ENCODE measurements at regions not wholly inside any gene's neighbourhood (a gene's known extent, or its start where the extent isn't known, plus 50 kb on each side); places are given as distances from the start of the nearest gene placed in this dataset.
"Not testable (repeated sequence)": the region's sequence is repeated elsewhere in the genome, so short reads cannot be mapped to it uniquely, and the experiment has no call there.

DNA sequence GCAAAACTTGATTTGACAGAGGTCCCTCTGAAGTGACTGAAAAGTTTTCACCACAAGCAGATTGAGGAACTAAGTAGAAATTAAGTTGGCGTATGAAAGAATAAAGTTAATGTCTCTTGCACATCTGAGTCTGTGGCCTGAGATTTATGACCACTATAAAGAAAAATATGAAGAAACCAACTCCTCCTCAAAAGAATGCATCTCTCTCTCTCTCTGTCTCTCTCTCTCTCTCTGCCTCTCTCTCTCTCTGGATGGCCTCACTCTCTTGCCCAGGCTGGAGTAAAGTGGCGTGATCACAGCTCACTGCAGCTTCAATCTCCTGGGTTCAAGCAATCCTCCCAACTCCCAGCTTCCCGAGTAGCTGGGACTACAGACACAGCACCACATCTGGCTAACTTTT is 55.2 kb downstream of the RPL22L1 start:
- peak in 1 of 3 donors; percentile 16 for DNase-seq (ENCODE audit: low read depth in 2 of 3, low spot score in 2 of 3)

DNA sequence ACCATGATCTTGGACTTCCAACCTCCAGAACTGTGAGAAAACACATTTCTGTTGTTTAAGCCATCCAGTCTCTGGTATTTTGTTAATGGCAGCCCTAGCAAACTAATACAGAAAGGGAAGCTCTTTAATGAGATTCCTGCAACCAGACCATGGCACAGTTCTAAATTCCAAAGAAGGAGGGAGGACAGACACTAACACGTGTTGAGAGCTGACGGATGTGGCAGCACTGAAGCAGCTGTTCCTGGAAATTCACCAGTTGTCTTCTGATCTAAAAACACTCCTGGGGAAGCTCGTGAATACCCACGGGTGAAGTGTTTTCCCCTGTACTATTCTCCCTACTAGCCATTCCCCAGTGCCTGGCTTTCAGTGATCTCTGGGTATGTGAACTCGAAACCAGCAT is 56.7 kb downstream of the RPL22L1 start:
- no peak for DNase-seq (ENCODE audit: low read depth in 2 of 3, low spot score in 2 of 3)

DNA sequence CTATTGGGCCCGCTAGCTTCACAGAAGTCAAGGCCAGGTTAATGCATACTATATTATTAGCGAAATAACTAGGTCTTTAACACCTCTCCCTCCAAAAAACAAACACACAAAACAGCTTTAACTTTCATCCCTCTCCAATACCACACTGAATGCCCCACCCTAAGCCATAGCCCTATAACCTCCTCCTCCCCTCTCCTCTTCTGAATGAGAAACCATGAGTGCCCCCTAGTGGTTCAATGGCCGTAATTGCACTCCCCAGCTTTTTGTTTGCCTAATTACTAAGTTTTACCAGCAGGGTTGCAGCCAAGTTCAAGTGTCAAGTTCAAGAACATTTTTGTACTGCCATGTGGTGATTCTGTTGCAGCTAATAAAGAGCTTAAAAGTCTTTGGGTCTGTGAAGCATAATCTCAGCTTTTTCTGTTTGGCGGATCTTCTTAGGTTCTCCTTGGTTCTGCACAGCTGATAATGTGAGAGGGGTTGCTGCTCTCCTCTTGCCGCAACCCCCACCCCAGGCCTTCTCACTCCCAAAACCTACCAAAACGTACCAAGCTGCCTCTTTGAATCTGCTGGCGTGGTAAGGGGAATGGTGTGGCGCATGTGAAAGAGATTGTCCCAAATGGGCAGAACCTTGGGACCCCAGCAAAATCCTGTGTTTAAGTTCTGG is 57.9 kb downstream of the RPL22L1 start:
- peak; percentile 39 to 90 (median 69) for DNase-seq (ENCODE audit: low read depth in 2 of 3, low spot score in 2 of 3)

DNA sequence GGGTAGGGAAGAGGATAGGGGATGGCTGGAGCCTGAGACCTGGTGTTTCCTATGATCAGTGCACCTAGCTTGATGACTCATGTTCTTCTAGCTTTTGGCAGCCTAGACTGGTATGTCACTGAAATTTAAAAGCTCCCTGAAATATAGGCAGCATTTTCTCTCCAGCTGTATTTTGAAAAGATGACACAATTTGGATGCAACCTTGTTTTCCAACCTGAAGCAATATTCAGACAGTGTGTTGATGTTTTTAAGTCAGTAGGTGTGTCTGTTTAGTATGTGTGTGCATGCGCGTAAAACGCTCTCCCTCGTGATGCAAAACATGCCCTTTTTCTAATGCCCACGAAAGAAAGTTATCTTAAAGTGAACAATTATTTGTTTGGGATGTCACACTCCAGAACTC is 58.5 kb downstream of the RPL22L1 start:
- DNase-seq (ENCODE audit: low read depth in 2 of 3, low spot score in 2 of 3), result peak in 1 of 3 donors; percentile 7

DNA sequence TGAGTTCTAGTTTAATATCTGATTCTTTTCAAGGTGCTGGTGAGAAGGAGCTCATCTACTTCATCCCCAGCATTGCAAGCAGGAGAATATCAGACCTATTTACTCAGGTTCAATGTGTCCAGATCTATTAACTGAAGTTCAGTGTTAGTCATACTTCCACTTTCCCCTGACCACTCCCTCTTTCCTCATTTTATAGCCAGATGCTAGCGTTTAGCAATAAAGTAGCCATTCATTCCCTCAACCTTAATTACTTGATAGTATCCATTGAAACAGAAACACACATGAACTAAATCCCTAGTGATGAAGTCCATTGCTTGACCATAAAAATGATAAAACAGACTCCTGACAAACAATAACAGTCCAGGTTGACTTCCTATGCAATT is 60.0 kb downstream of the RPL22L1 start:
- no peak for DNase-seq (ENCODE audit: low read depth in 2 of 3, low spot score in 2 of 3)

DNA sequence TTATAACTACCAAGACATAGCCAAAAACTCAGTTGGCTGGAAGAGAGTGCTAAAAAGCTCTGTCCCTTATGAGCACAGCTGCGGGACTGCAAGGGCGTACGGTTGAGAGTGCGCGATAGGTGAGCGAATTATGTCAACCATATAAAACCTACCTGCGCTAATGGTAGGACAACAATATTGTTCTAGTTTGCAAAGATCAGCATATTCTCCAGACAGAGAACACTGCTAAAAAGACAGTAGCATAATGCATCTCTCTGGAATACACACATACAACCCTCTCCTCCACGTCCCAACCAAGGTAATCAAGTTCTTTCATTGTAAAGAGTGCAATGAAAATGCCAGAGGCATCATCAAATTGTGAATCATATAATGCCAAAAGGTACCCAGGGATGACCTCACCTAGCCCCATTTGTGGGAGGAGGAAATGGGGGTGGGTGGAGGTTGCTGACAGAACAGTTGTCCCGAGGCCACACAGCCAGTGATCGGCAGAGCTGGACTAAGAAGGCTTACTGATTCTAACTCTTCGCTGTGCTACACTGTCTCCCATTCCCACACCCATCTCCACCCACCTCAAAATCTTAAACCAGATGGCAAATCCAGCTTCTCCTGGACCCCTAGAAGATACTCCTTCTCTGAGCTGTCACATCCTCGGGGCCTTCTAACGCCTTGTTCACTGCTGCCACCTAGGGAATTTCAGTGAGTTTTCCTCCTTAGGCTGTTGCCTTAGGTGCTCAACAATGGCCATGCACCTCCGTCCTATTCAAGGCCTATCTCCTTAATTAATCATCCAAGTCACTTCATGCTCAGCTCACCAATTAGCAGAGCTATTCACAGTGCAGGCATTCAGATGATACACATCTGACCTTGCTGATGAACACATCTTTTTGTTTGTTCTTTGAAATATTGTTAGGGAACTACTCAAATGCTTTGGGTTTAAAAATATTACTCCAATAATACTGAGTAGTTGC is 60.7 kb downstream of the RPL22L1 start:
- DNase-seq (ENCODE audit: low read depth in 2 of 3, low spot score in 2 of 3), result peak in 2 of 3 donors; percentile 8 to 30

DNA sequence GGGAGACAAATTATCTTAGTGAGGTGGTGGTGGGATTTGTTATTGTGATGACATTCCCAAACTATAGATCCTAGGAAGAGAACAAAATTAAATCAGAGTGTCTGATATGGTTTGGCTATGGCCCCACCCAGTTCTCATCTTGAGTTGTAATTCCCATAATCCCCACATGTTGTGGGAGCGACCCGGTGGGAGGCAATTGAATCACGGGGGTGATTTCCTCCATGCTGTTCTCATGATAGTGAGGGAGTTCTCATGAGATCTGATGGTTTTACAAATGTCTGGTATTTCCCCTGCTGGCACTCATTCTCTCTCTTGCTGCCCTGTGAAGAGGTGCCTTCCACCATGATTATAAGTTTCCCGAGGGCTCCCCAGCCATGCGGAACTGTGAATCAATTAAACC is 62.0 kb downstream of the RPL22L1 start:
- no peak for DNase-seq (ENCODE audit: low read depth in 2 of 3, low spot score in 2 of 3)

DNA sequence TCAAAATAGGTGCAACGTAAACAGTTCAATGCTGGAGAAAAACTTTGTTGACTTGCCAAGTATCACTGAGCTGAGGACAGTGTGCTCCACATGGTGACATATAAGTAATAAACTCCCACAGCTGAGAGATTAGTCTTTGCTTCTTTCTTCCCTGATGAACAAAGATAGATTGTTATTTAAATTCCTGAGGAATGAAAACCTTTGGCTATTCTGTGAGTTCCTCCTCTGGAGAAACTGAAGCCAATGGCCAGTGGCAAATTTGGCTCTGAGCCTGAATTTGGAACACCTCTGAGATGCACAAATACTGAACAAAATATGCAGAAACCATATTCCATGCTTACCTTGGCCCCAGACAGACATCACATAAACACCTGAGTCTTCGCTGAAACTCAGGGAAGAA is 63.3 kb downstream of the RPL22L1 start:
- no peak for DNase-seq (ENCODE audit: low read depth in 2 of 3, low spot score in 2 of 3)

DNA sequence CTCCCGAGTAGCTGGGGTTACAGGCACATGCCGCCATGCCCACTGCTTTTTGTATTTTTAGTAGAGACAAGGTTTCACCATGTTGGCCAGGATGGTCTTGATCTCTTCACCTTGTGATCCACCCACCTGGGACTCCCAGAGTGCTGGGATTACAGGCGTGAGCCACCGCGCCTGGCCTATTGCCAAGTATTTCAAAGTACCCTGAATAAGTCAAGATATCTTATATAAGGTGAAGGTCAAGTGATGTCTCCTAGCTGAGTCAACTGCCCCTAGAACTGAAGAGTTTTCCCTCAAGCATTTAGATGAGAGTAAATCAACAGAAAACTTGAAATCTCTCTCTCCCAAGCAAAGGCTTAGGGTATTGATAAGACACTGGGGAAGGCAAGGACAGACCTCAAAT is 63.9 kb downstream of the RPL22L1 start:
- DNase-seq (ENCODE audit: low read depth in 2 of 3, low spot score in 2 of 3), result no peak

DNA sequence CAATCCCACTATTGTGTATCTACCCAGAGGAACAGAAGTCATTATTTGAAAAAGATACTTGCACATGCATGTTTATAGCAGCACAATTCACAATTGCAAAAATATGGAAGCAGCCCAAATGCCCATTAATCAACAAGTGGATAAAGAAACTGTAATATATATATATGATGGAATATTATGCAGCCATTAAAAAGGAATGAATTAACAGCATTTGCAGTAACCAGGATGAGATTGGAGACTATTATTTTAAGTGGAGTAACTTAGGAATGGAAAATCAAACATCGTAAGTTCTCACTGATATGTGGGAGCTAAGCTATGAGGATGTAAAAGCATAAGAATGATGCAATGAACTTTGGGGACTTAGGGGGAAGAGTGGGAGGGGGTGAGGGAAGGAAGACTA is 64.7 kb downstream of the RPL22L1 start:
- DNase-seq (ENCODE audit: low read depth in 2 of 3, low spot score in 2 of 3), result not testable (repeated sequence)

DNA sequence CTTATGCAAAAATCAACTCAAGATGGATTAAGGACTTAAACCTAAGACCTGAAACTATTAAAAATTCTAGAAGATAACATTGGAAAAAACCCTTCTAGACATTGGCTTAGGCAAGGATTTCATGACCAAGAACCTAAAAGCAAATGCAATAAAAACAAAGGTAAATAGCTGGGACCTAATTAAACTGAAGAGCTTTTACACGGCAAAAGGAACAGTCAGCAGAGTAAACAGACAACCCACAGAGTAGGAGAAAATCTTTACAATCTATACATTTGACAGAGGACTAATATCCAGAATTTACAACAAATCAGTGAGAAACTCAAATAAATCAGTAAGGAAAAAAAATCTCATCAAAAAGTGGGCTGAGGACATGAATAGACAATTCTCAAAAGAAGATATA is 65.4 kb downstream of the RPL22L1 start:
- DNase-seq (ENCODE audit: low read depth in 2 of 3, low spot score in 2 of 3), result not testable (repeated sequence)

DNA sequence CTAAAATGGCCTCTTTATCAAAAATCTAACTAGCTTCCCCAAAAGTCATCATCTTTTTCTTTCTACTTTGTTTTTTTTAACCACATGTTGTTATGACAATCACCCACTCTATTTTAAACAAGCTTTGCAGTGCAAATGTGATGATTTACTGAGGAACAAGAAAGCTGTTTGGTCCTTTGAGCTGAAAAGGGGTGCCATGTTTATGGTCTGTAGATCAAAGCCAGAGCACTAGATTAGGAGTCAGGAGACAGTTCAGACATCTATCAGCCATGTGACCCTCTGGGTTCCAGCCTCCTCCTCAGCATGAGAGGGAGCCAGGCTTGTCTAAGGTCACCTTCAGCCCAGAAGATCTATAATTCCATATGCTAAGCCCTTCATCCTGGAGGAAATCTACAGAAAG is 65.9 kb downstream of the RPL22L1 start:
- DNase-seq (ENCODE audit: low read depth in 2 of 3, low spot score in 2 of 3), result no peak

DNA sequence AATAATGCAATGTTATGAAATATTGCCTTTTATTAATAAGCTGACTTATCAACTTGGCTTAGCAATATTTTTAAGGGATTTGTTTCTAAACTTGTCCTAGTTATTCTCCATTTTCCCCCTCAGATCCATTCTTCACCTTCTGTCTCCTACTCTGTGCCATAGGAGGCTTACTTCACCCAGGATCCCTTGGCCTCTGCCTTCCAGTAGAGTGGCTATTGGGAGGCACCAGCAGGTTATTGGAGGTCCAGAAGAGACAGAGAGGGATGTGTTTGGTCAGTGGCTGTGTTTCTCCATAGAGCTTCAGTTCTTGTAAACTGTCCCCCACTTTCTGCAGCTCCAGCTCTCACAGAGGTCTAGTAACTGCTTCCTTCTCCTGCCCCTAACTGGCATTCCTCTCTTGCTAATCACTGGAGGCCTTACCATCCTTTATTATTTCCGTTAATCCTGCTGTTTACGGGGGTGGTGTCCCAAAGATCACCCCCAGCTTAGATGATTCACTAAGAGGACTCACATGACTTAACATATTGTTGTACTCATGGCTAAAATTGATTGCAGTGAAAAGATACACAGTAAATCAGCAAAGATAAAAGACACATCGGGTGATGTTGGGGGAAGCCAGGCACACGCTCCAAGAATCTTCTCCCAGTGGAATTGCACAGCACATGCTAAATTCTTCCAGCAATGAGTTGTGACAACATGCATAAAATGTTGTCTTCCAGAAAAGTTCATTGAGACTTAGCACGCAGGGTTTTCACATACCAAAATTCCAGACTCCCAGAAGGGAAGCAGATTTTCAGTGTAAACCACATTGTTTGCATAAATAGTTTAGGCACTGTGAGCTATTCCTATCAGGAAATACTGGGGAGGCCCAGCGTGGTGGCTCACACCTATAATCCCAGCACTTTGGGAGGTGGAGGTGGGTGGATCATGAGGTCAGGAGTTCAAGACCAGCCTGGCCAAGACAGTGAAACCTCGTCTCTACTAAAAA is 67.5 kb downstream of the RPL22L1 start:
- DNase-seq (ENCODE audit: low read depth in 2 of 3, low spot score in 2 of 3), result no peak

DNA sequence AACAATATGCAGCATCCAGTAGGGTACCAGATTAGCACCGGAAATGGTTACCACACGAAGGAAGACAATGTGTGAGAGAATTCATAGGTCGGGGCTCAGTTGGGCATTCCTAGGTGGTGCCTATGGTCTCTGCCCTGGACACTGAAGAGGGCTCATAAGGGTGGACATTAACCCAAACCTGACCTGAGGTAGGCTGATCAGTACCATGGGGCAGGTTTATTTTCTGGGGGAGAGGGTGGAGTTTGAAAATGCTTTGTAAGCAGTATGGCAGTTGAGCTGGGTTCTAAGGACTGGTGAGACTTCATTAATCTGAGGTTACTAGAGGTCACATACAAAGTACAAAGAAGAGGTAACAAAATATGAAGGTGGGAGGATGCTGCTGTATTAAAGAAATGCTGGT is 68.4 kb downstream of the RPL22L1 start:
- no peak for DNase-seq (ENCODE audit: low read depth in 2 of 3, low spot score in 2 of 3)

DNA sequence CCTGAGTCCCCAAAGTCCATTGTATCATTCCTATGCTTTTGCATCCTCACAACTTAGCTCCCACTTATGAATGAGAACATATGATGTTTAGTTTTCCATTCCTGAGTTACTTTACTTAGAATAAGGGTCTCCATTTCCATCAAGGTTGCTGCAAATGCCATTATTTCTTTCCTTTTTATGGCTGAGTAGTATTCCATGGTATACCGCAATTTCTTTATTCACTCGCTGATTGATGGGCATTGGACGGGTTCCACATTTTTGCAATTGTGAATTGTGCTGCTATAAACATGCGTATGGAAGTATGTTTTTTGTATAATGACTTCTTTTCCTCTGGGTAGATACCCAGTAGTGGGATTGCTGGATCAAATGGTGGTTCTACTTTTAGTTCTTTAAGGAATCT is 69.7 kb downstream of the RPL22L1 start:
- DNase-seq (ENCODE audit: low read depth in 2 of 3, low spot score in 2 of 3), result not testable (repeated sequence)

DNA sequence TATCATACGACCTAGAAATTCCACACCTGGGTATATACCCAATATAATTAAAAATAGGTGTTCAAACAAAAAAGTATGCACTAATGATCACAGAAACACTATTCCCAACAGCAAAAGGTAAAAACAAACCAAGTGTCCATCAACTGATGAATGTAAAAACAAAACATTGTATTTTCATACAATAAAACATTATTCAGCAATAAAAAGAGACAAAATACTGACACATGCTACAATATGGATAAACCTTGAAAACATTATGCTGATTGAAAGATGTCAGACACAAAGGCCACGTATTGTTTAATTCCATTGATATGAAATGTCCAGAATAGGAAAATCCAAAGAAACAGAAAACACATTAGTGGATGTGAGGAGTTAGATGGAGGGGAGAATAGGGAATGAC is 71.0 kb downstream of the RPL22L1 start:
- DNase-seq (ENCODE audit: low read depth in 2 of 3, low spot score in 2 of 3), result no peak

DNA sequence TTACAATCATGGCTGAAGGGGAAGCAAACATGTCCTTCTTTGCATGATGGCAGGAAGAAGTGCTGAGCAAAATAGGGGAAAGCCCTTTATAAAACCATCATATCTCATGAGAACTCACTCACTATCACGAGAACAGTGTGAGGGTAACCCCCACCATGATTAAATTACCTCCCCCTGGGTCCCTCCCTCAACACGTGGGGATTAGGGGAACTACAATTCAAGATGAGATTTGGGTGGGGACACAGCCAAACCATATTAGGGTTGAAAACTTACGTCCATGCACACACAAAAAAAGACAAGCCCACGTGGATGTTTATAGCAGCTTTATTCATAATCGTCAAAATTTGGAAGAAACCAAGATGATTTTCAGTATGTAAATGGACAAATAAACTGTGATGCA is 72.3 kb downstream of the RPL22L1 start:
- no peak for DNase-seq (ENCODE audit: low read depth in 2 of 3, low spot score in 2 of 3)

DNA sequence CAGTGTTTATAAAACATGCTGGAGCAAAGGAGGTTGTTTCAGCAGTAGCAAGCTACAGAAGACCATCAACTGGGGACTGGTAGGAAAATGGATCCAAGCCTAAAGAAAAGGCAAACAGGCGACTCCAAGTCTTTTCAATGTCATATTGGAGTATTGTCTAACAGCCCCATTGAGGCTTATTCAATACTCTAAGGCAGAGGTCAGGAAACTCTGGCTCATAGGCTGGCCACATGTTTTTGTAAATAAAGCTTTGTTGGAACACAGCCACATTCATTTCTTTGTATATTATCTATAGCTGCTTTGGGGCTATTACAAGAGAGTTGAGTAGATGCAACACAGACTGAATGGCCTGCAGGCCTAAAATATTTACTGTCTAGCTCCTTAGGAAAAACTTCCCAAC is 77.5 kb downstream of the RPL22L1 start:
- no peak for DNase-seq (ENCODE audit: low read depth in 2 of 3, low spot score in 2 of 3)

DNA sequence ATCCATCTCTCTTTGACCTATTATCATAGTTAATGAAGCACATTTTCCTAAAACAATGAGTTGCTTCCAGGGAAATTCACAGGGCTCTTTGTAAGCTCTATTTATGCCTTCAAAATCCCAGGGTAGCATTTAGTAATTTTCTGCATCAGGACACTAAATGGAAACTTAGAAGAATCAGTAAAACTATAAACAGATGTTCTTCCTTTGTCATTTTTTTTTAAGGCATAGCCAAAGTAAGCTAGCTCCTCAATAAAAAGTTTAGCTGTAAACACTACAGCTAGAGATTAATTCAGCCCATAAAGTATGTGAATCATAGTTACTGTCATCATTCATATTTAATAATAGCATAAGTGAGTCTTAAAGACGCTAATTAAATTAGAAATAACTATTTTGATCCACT is 79.3 kb downstream of the RPL22L1 start:
- no peak for DNase-seq (ENCODE audit: low read depth in 2 of 3, low spot score in 2 of 3)

DNA sequence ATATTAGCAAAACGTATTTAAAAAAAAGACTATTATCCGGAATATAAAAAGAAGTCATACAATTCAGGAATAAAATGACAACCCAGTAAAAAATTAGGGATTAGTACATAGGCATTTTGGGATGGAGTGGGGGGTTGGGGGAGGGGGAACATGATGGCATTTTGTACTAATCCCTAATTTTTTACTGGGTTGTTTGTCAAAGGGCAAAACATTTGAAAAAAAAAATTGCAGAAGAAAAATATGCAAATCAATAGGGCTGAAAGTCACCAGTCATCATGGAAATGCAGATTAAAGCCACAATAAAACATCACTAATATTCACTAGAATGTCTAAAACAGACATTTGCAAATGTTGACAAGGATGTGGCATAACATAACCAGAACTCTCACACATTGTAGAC is 82.5 kb downstream of the RPL22L1 start:
- no peak for DNase-seq (ENCODE audit: low read depth in 2 of 3, low spot score in 2 of 3)

DNA sequence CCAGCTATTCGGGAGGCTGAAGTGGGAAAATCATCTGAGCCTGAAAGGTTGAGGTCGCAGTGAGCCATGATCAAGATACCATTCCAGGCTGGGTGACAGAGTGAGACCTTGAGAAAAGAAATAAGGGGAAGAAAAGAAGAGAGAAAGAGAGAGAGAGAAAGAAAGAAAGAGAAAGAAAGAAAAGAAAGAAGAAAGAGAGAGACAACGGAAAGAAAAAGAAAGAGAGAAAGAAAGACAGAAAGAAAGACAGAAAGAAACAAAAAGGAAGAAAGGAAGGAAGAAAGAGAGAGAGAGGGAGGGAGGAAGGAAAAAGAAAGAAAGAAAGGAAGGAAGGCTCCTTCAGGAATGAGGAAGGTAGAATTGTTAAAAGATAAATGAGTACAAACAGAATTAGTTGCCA is 84.5 kb downstream of the RPL22L1 start:
- DNase-seq (ENCODE audit: low read depth in 2 of 3, low spot score in 2 of 3), result no peak
